ENCODE measurements at regions not wholly inside any gene's neighbourhood (a gene's known extent, or its start where the extent isn't known, plus 50 kb on each side); places are given as distances from the start of the nearest gene placed in this dataset.

DNA sequence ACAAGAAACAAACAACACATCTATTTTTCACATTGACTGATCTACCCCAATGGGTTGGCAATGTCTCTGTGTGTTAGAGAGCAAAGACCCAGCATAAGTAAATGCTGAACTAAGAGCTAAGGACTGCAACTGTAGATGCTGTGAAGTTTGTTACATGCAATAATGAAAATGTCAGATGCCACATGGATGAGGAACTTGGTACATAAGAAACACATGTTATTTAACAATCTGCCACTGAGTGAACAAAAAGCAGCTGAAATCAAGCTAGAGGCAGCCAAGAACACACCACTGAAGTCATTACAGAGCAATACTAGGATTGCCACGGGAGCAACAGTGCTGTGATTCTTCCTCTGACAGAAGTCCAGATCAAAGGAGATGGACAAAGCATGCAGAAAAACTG lies 389.4 kb downstream of the CDH2 start:
- H3T11ph ChIP-seq (ENCODE audit: low read length): no peak overlapping the region
- TF ChIP-seq, protein P1, sequence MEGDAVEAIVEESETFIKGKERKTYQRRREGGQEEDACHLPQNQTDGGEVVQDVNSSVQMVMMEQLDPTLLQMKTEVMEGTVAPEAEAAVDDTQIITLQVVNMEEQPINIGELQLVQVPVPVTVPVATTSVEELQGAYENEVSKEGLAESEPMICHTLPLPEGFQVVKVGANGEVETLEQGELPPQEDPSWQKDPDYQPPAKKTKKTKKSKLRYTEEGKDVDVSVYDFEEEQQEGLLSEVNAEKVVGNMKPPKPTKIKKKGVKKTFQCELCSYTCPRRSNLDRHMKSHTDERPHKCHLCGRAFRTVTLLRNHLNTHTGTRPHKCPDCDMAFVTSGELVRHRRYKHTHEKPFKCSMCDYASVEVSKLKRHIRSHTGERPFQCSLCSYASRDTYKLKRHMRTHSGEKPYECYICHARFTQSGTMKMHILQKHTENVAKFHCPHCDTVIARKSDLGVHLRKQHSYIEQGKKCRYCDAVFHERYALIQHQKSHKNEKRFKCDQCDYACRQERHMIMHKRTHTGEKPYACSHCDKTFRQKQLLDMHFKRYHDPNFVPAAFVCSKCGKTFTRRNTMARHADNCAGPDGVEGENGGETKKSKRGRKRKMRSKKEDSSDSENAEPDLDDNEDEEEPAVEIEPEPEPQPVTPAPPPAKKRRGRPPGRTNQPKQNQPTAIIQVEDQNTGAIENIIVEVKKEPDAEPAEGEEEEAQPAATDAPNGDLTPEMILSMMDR (conservative IDR thresholded peaks at IDR 0.05): no peak

More for the DNA sequence above, 389.4 kb downstream of the CDH2 start:
- Histone ChIP-seq H2BK12ac (ENCODE audit: insufficient read length, low read depth, low read length) (no peak overlapping the region), H4K8ac (replicated peaks; ENCODE audit: insufficient read length, low read depth, low read length) (no peak overlapping the region), H3K56ac (ENCODE audit: insufficient read length, low read depth, low read length) (no peak overlapping the region), H2BK20ac (ENCODE audit: low read depth, low read length, poor library complexity, severe bottlenecking) (no peak overlapping the region), H3K23ac (ENCODE audit: insufficient read length, low read depth, low read length) (no peak overlapping the region), H3K4ac (ENCODE audit: low read depth, low read length) (no peak overlapping the region), H3K79me2 (ENCODE audit: insufficient read depth, low read length) (no peaks in the 10 kb centered on the region), H4K5ac (ENCODE audit: insufficient read length, low read depth, low read length) (no peak overlapping the region), H3K23me2 (ENCODE audit: insufficient read length, low read depth, low read length, poor library complexity, severe bottlenecking) (no peaks in the 10 kb centered on the region), H2AK5ac (ENCODE audit: insufficient read length, low read length) (no peak overlapping the region), H3K18ac (ENCODE audit: insufficient read length, low read depth, low read length) (no peak overlapping the region), H4K91ac (ENCODE audit: insufficient read length, low read depth, low read length) (no peak overlapping the region), H3K79me1 (ENCODE audit: insufficient read depth, low read depth, low read length, poor library complexity, severe bottlenecking) (no peaks in the 10 kb centered on the region), H2BK5ac (ENCODE audit: insufficient read length, low read length) (no peak overlapping the region), H2BK15ac (ENCODE audit: low read depth, low read length) (no peak overlapping the region), H3K27me3 (ENCODE audit: insufficient read depth, low read length) (no peaks in the 10 kb centered on the region), H3K14ac (ENCODE audit: insufficient read depth, low read length) (no peak overlapping the region), H2AFZ (ENCODE audit: low read length) (no peak overlapping the region), H3K4me2 (ENCODE audit: insufficient read depth, insufficient read length, low read length) (no peak overlapping the region), H3K4me1 (ENCODE audit: insufficient read depth, low read length) (no peaks in the 10 kb centered on the region; the same call in 1 of the 2 replicates), H3K9me3 (ENCODE audit: control insufficient read depth, low read depth, low read length) (no peaks in the 10 kb centered on the region), H2BK120ac (ENCODE audit: low read depth, low read length, poor library complexity, severe bottlenecking) (no peak overlapping the region), H3K9ac (ENCODE audit: extremely low read depth, insufficient read length, low read length) (no peak overlapping the region), H4K20me1 (ENCODE audit: control insufficient read depth, insufficient read depth, insufficient read length) (peaks cover 2% of the 10 kb centered on the region), H3K27ac (ENCODE audit: insufficient read length, low read depth, low read length) (no peak overlapping the region)
- Mint-ChIP-seq H3K36me3 (ENCODE audit: insufficient read depth in 1 of 3, low read depth in 3 of 3) (no peaks in the 10 kb centered on the region), H3K4me3 (no peak overlapping the region), H3K9me3 (no peaks in the 10 kb centered on the region), H3K27ac (no peak overlapping the region), H3K4me1 (peaks cover 8 to 24% of the 10 kb centered on the region in 2 experiments), H3K27me3 (ENCODE audit: low read depth) (peaks cover 4% of the 10 kb centered on the region; the same call in 1 of the 2 replicates)
- DNase-seq: no peak
- WGBS (ENCODE audit: extremely low coverage, insufficient read length, low lambda C conversion rate): no CpG with 5 or more reads among the region's 1 CpG
